ENCODE measurements at regions not wholly inside any gene's neighbourhood (a gene's known extent, or its start where the extent isn't known, plus 50 kb on each side); places are given as distances from the start of the nearest gene placed in this dataset.

DNA sequence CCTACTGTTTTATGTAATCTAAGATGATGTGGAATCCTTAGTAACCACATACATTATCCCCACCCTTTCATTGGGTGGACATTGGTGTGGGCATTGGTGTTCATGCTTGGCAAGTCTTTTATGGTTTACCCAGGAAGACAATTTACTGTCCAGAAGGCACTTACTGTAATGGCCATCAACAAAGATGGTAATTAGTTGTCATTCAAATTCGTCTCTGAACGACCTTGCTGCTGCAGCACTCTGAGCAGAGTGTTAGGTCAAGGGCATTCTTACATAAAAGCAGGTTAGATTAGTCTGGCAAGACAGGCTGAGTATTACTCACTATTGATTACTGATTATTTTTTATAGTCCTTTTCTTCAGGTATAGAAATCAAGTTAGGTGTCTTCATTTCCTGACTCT, 447.9 kb downstream of the XIRP2 start:
- H3K79me2 ChIP-seq (ENCODE audit: insufficient read depth, low read length), result no peaks in the 10 kb centered on the region
- WGBS (ENCODE audit: insufficient coverage), result no CpG with 5 or more reads among the region's 2 CpGs
- TF ChIP-seq, protein P1, sequence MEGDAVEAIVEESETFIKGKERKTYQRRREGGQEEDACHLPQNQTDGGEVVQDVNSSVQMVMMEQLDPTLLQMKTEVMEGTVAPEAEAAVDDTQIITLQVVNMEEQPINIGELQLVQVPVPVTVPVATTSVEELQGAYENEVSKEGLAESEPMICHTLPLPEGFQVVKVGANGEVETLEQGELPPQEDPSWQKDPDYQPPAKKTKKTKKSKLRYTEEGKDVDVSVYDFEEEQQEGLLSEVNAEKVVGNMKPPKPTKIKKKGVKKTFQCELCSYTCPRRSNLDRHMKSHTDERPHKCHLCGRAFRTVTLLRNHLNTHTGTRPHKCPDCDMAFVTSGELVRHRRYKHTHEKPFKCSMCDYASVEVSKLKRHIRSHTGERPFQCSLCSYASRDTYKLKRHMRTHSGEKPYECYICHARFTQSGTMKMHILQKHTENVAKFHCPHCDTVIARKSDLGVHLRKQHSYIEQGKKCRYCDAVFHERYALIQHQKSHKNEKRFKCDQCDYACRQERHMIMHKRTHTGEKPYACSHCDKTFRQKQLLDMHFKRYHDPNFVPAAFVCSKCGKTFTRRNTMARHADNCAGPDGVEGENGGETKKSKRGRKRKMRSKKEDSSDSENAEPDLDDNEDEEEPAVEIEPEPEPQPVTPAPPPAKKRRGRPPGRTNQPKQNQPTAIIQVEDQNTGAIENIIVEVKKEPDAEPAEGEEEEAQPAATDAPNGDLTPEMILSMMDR (IDR thresholded peaks at IDR 0.05), result no peak

DNA sequence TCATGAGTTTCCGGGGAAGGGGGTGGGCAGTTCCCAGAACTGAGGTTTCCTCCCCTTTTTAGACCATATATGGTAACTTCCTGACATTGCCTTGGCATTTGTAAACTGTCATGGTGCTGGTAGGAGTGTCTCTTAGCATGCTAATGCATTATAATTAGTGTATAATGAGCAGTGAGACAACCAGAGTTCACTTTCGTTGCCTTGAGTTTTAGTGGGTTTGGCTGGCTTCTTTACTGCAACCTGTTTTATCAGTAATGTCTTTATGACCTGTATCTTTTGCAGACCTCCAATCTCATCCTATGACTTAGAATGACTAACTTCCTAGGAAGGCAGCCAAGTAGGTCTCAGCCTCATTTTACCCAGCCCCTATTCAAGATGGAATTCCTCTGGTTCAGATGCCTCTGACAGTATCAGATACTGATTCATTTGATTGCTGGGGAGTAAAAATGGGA, 447.3 kb downstream of the XIRP2 start:
- Histone ChIP-seq H3K27me3 (ENCODE audit: control insufficient read depth in 2 of 2, insufficient read depth in 2 of 2, low read length in 2 of 2) (no peaks in the 10 kb centered on the region), H3K79me2 (ENCODE audit: insufficient read depth, low read length) (no peaks in the 10 kb centered on the region), H3K27ac (ENCODE audit: low read depth in 1 of 2, low read length in 2 of 2) (no peak overlapping the region), H2AFZ (ENCODE audit: insufficient read depth, low read depth, low read length, poor library complexity, severe bottlenecking) (no peak overlapping the region), H3K9me3 (replicated peaks in 1 of 2; ENCODE audit: control insufficient read depth in 1 of 2, insufficient read depth in 1 of 2, low read length in 2 of 2) (peaks cover 0 to 5% of the 10 kb centered on the region in 2 donors), H3K4me2 (replicated peaks; ENCODE audit: extremely low read depth, low read length, poor library complexity, severe bottlenecking) (no peak overlapping the region), H4K20me1 (ENCODE audit: insufficient read depth, low read length) (no peaks in the 10 kb centered on the region), H3K4me3 (replicated peaks in 1 of 3; ENCODE audit: low read depth in 2 of 3, low read length in 3 of 3) (no peak overlapping the region), H3K36me3 (replicated peaks in 1 of 2; ENCODE audit: control insufficient read depth in 1 of 2, insufficient read depth in 2 of 2, low read length in 2 of 2) (no peaks in the 10 kb centered on the region), H3K9ac (ENCODE audit: insufficient read depth, low read length, poor library complexity, severe bottlenecking) (no peak overlapping the region), H3K4me1 (ENCODE audit: control insufficient read depth in 1 of 2, insufficient read depth in 2 of 2, low read length in 2 of 2) (no peaks in the 10 kb centered on the region)
- Mint-ChIP-seq H3K27me3 (ENCODE audit: low read depth in 3 of 3) (no peaks in the 10 kb centered on the region), H3K4me1 (no peaks in the 10 kb centered on the region), H3K27ac (no peak overlapping the region), H3K9me3 (peaks cover 0 to 7% (median 3%) of the 10 kb centered on the region in 7 donors), H3K4me3 (no peak overlapping the region), H3K36me3 (no peaks in the 10 kb centered on the region)
- TF ChIP-seq, protein P1 (IDR thresholded peaks at IDR 0.05), result no peak
- WGBS (ENCODE audit: insufficient coverage), result no CpG with 5 or more reads among the region's 2 CpGs
- no peak for DNase-seq
- intact Hi-C loops (cut with micrococcal nuclease), result no loop called here

More for the DNA sequence above, 447.9 kb downstream of the XIRP2 start:
- Histone ChIP-seq H2AFZ (ENCODE audit: insufficient read depth, low read depth, low read length, poor library complexity, severe bottlenecking) (no peak overlapping the region), H3K27ac (ENCODE audit: low read depth in 1 of 2, low read length in 2 of 2) (no peak overlapping the region), H3K9ac (ENCODE audit: insufficient read depth, low read length, poor library complexity, severe bottlenecking) (no peak overlapping the region), H3K4me3 (replicated peaks in 1 of 3; ENCODE audit: low read depth in 2 of 3, low read length in 3 of 3) (no peak overlapping the region), H4K20me1 (ENCODE audit: insufficient read depth, low read length) (no peaks in the 10 kb centered on the region), H3K4me1 (ENCODE audit: control insufficient read depth in 1 of 2, insufficient read depth in 2 of 2, low read length in 2 of 2) (no peaks in the 10 kb centered on the region), H3K4me2 (replicated peaks; ENCODE audit: extremely low read depth, low read length, poor library complexity, severe bottlenecking) (no peak overlapping the region), H3K9me3 (replicated peaks in 1 of 2; ENCODE audit: control insufficient read depth in 1 of 2, insufficient read depth in 1 of 2, low read length in 2 of 2) (peaks cover 0 to 2% of the 10 kb centered on the region in 2 donors), H3K27me3 (ENCODE audit: control insufficient read depth in 2 of 2, insufficient read depth in 2 of 2, low read length in 2 of 2) (no peaks in the 10 kb centered on the region), H3K36me3 (replicated peaks in 1 of 2; ENCODE audit: control insufficient read depth in 1 of 2, insufficient read depth in 2 of 2, low read length in 2 of 2) (no peaks in the 10 kb centered on the region)
- no peaks in the 10 kb centered on the region for H3K36me3 Mint-ChIP-seq
- intact Hi-C loops (cut with micrococcal nuclease), result no loop called here
- no peaks in the 10 kb centered on the region for H3K27me3 Mint-ChIP-seq (ENCODE audit: low read depth in 3 of 3)
- H3K4me1 Mint-ChIP-seq, result no peaks in the 10 kb centered on the region
- peaks cover 0 to 2% (median 0%) of the 10 kb centered on the region in 7 donors for H3K9me3 Mint-ChIP-seq
- H3K27ac Mint-ChIP-seq, result no peak overlapping the region
- no peak for DNase-seq
- no peak overlapping the region for H3K4me3 Mint-ChIP-seq

Measured in CD14-positive monocyte (primary cell).